Peyer's patch (tissue), 4 donors: ENCODE measurements at regions not wholly inside any gene's neighbourhood (a gene's known extent, or its start where the extent isn't known, plus 50 kb on each side); places are given as distances from the start of the nearest gene placed in this dataset.

Experiments
- CTCF ChIP-seq, 6 experiments: fragments of 450-650 bp in 4 of 6; fragments of 200-600 bp in 2 of 6; sonication (generic) in 1 of 6; IDR thresholded peaks; one replicate each; pipeline ENCODE4 v1.5.1; 2017 to 2019; ENCODE audit warnings: antibody characterized with exemption in 6 of 6, mild to moderate bottlenecking in 3 of 6, moderate library complexity in 1 of 6
- POLR2A ChIP-seq, 2 donors: fragments of 450-650 bp; IDR thresholded peaks; one replicate each; pipeline ENCODE4 v1.5.1; 2017; ENCODE audit warnings: antibody characterized with exemption in 2 of 2, mild to moderate bottlenecking in 2 of 2, moderate library complexity in 2 of 2

DNA sequence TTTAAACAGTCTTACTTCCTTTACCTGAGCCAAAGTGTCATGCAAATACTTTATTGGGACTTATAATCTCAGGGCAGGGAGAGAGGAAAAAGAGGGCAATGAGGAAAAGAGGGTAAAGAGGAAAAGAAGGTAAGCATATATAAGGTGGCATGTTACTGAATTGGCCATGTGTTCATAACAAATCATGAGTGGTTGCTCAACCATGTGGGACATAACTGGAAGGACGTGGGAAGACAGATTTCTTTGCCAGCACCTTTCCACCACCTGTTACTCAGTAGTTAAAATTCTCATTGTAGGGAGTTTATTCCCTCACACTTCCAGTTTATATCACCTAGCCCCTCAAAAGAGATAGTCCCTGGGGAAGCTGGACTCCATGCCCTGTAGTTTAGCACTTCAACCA is 54.7 kb upstream of the TPRG1 start:
- no peak for TF ChIP-seq POLR2A (IDR thresholded peaks at IDR 0.05)
- TF ChIP-seq CTCF (IDR thresholded peaks at IDR 0.05) = no peak
